ENCODE measurements at regions not wholly inside any gene's neighbourhood (a gene's known extent, or its start where the extent isn't known, plus 50 kb on each side); places are given as distances from the start of the nearest gene placed in this dataset.

- TF ChIP-seq CTCF (IDR thresholded peaks at IDR 0.05) (no peak), POLR2AphosphoS5 (IDR thresholded peaks at IDR 0.05) (no peak), POLR2A (IDR thresholded peaks at IDR 0.05) (no peak), EP300 (IDR thresholded peaks at IDR 0.05) (no peak)
Observed at GRCh38 chr3:87761795-87762194, 297.0 kb downstream of the CGGBP1 start.

Measured in gastroesophageal sphincter (tissue), 3 donors.